A549 (cell line): ENCODE measurements at regions not wholly inside any gene's neighbourhood (a gene's known extent, or its start where the extent isn't known, plus 50 kb on each side); places are given as distances from the start of the nearest gene placed in this dataset.
A peak's percentile ranks its signal among the peaks of the same experiment; 100 is the strongest.

Experiments
- ATAC-seq, 2 experiments: fragments of 200-7000 bp in 1 of 2; fragments of >200 bp in 1 of 2; cut with Nextera tagmentation in 1 of 2; cut with Tn5 transposase in 1 of 2; 3 replicates each; pipeline versions ENCODE4 v1.8.0 to v1.9.1; 2018 to 2020; ENCODE audit warnings: mild to moderate bottlenecking in 1 of 2, moderate library complexity in 1 of 2
- CTCF ChIA-PET: fragments of 300-600 bp; sonication (Branson Sonifier 250); formaldehyde crosslinking; extraction: SDS; loops from one replicate; lab custom pipeline; 2021; ENCODE audit warnings: antibody characterized with exemption, inconsistent platforms; lab: Yijun Ruan, JAX
- POLR2A ChIA-PET: fragments of 350-600 bp; formaldehyde crosslinking; extraction: SDS; loops from one replicate; lab custom pipeline; 2021; ENCODE audit warnings: antibody characterized with exemption, inconsistent platforms; lab: Yijun Ruan, JAX
- DNase-seq, 2 experiments: peaks; one replicate each; pipeline versions ENCODE4 v3.0.0 to v3.0.0-alpha.2; 2011 to 2016; ENCODE audit warnings: low read depth in 1 of 2, low spot score in 1 of 2
- FAIRE-seq: peaks from 2 replicates; lab custom pipeline; 2011; peaks lifted over from hg19 to GRCh38; lab: Jason Lieb, UNC
- H3K27ac ChIP-seq, 2 experiments: fragments of >200 bp; sonication (Bioruptor Twin); formaldehyde crosslinking; 3 replicates each; pipeline ENCODE4 v1.5.1; 2016 to 2017
- H3K4me1 ChIP-seq: fragments of >200 bp; sonication (Bioruptor Twin); formaldehyde crosslinking; 3 replicates; pipeline ENCODE4 v1.6.1; 2016
- H3K4me2 ChIP-seq: fragments of >200 bp; sonication (Bioruptor Twin); formaldehyde crosslinking; 3 replicates; pipeline ENCODE4 v1.6.1; 2016
- H3K4me3 ChIP-seq: fragments of >200 bp; sonication (Bioruptor Twin); formaldehyde crosslinking; 3 replicates; pipeline ENCODE4 v1.5.1; 2016
- H3K9me3 ChIP-seq: fragments of >200 bp; sonication (Bioruptor Twin); formaldehyde crosslinking; 3 replicates; pipeline ENCODE4 v1.6.1; 2016
- CBX2 ChIP-seq: fragments of 200-600 bp; sonication (generic); IDR thresholded peaks from 2 replicates; pipeline ENCODE4 v1.6.1; 2016; ENCODE audit warnings: low read depth, mild to moderate bottlenecking, borderline replicate concordance
- CHD4 ChIP-seq: fragments of 200-600 bp; sonication (generic); IDR thresholded peaks from 2 replicates; pipeline ENCODE4 v1.6.1; 2016; ENCODE audit warnings: antibody characterized with exemption, mild to moderate bottlenecking, borderline replicate concordance
- EHF ChIP-seq: fragments of 250-450 bp; sonication (Bioruptor Pico); IDR thresholded peaks from 2 replicates; pipeline ENCODE4 v1.5.0; 2020; ENCODE audit warnings: mild to moderate bottlenecking
- EP300 ChIP-seq, 2 experiments: fragments of >200 bp; sonication (Bioruptor Twin); formaldehyde crosslinking; IDR thresholded peaks; 2 replicates in 1 of 2; 3 replicates in 1 of 2; pipeline ENCODE4 v1.6.1; 2016 to 2017
- ESRRA ChIP-seq: fragments of 150-350 bp; IDR thresholded peaks from 2 replicates; pipeline ENCODE4 v1.6.1; 2014; ENCODE audit warnings: mild to moderate bottlenecking, low read length, borderline replicate concordance
- GATA3 ChIP-seq: IDR thresholded peaks from 2 replicates; pipeline ENCODE4 v1.6.1; 2012; ENCODE audit warnings: borderline replicate concordance
- HDAC2 ChIP-seq: fragments of 200-600 bp; sonication (generic); IDR thresholded peaks from 2 replicates; pipeline ENCODE4 v1.6.1; 2016
- HOXA7 ChIP-seq: fragments of 250-450 bp; sonication (Bioruptor Pico); IDR thresholded peaks from 2 replicates; pipeline ENCODE4 v1.5.0; 2020; ENCODE audit warnings: mild to moderate bottlenecking, moderate library complexity
- HOXB13 ChIP-seq: fragments of 250-450 bp; sonication (Bioruptor Pico); IDR thresholded peaks from 2 replicates; pipeline ENCODE4 v1.5.0; 2020; ENCODE audit warnings: low read depth, mild to moderate bottlenecking, moderate library complexity
- JUNB ChIP-seq: fragments of >200 bp; sonication (Bioruptor Twin); formaldehyde crosslinking; IDR thresholded peaks from 2 replicates; pipeline ENCODE4 v1.6.1; 2016
- KDM1A ChIP-seq: fragments of 200-600 bp; sonication (generic); IDR thresholded peaks from 2 replicates; pipeline ENCODE4 v1.6.1; 2016; ENCODE audit warnings: low read depth, mild to moderate bottlenecking
- MAFK ChIP-seq: fragments of 450-650 bp; IDR thresholded peaks from 2 replicates; pipeline ENCODE4 v1.6.1; 2014; ENCODE audit not compliant: partially characterized antibody
- NFE2L2 ChIP-seq: fragments of 150-350 bp; conservative IDR thresholded peaks from 2 replicates; pipeline ENCODE4 v1.6.1; 2014; ENCODE audit warnings: low read length
- NR3C1 ChIP-seq: fragments of >200 bp; sonication (Bioruptor Twin); formaldehyde crosslinking; IDR thresholded peaks from 3 replicates; pipeline ENCODE4 v1.6.1; 2017
- POLR2A ChIP-seq: IDR thresholded peaks from 2 replicates; pipeline ENCODE4 v1.6.1; 2012; ENCODE audit warnings: mild to moderate bottlenecking, low read length
- RAD21 ChIP-seq, 2 experiments: fragments of >200 bp in 1 of 2; sonication (Bioruptor Twin) in 1 of 2; formaldehyde crosslinking in 1 of 2; IDR thresholded peaks in 1 of 2; conservative IDR thresholded peaks in 1 of 2; 2 replicates in 1 of 2; 3 replicates in 1 of 2; pipeline ENCODE4 v1.6.1; 2012 to 2018; ENCODE audit warnings: inconsistent platforms in 1 of 2
- RNF2 ChIP-seq: fragments of 200-600 bp; sonication (generic); IDR thresholded peaks from 2 replicates; pipeline ENCODE4 v1.6.1; 2016; ENCODE audit warnings: low read depth, mild to moderate bottlenecking, antibody characterized with exemption, moderate library complexity, borderline replicate concordance
- SREBF2 ChIP-seq: fragments of 450-650 bp; IDR thresholded peaks from 2 replicates; pipeline ENCODE4 v1.6.1; 2014; ENCODE audit warnings: mild to moderate bottlenecking, moderate library complexity
- WGBS: methylation state at CpG from one replicate; pipeline ENCODE4 v1.1.6; 2017; ENCODE audit errors: missing lambda C conversion rate; 5-methylcytosine and 5-hydroxymethylcytosine counted together
- TF ChIP-seq, protein P1 (sequence below): fragments of >200 bp; sonication (Bioruptor Twin); formaldehyde crosslinking; IDR thresholded peaks from 2 replicates; pipeline ENCODE4 v1.6.1; 2016
- TF ChIP-seq, protein P2 (sequence below): fragments of 250-450 bp; sonication (Bioruptor Pico); IDR thresholded peaks from 2 replicates; pipeline ENCODE4 v1.5.0; 2021; ENCODE audit warnings: mild to moderate bottlenecking, moderate library complexity, borderline replicate concordance
- TF ChIP-seq, protein P3 (sequence below): fragments of 200-600 bp; sonication (generic); IDR thresholded peaks from 2 replicates; pipeline ENCODE4 v1.6.1; 2016; ENCODE audit warnings: antibody characterized with exemption, mild to moderate bottlenecking, moderate library complexity

DNA sequence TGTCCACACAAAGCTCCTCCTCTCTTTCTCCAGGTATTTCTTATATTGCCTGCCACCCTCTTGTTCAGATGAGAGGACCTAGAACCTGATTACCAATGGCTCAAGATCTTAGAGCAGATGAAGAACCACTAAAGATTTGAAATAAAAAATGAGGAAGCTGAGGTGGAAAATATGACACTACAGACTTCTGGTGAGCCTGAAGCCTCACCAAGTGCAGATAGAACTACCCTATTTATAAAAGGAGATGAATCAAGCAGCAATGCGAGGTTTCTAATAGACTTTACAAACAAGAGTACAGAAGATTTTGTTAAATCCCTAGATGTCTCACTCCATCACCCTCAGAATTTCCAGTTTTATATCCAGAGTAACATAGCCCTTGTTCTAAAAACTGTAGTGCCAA is 345.8 kb downstream of the TBC1D4 start:
- POLR2A ChIA-PET, result no interaction called here
- TF ChIP-seq SREBF2, result no peak
- TF ChIP-seq HOXA7 (CRISPR knock-in tag), result no peak
- TF ChIP-seq HOXB13 (CRISPR knock-in tag), result no peak
- TF ChIP-seq ESRRA, result no peak
- no peak for TF ChIP-seq NR3C1
- no peak for TF ChIP-seq CHD4
- peaks cover 23% of the 10 kb centered on the region for H3K9me3 ChIP-seq
- 38% methylated on average over 1 of the region's 1 CpG for WGBS
- peak overlapping the region; percentile 47 to 73 for H3K27ac ChIP-seq
- ATAC-seq (no peak), FAIRE-seq (no peak), DNase-seq (no peak)
- no peaks in the 10 kb centered on the region for H3K4me1 ChIP-seq
- CTCF ChIA-PET, result no interaction called here
- H3K4me2 ChIP-seq, result no peak overlapping the region
- no peak overlapping the region for H3K4me3 ChIP-seq

DNA sequence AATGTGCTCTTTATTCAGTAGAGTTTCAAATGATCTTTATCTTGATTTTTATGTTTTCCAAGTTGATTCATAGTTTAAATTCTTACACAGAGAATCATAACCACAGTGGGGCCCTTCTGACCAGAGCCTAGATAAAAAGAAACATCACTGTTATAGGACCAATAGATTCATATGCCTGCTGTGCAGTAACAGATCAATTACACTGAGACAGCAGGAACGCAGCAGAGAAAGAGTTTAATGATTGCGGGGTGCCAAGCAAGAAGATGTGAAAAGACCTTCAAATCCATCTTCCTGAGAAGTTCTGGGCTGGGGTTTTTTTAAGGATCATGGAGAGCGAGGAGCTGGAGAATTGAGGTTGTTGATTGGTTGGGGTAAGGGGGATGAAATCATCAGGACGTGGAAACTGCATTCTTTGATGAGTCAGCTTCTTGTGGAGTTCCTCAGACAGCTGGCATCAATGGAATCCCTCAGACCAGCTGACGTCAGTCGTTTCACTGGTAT is 346.6 kb downstream of the TBC1D4 start:
- FAIRE-seq, result no peak
- Histone ChIP-seq H3K9me3 (peaks cover 23% of the 10 kb centered on the region), H3K4me3 (no peak overlapping the region), H3K27ac (peak overlapping the region; percentile 30 to 48; a peak in 3 of 6 replicates)
- 41% methylated on average over 6 of the region's 6 CpGs for WGBS
- peak; percentile 34; the same call in 1 of the 2 replicates for TF ChIP-seq JUNB
- TF ChIP-seq CBX2, result no peak
- no peak for TF ChIP-seq RAD21 (conservative IDR thresholded peaks at IDR 0.05 in 1 of 2, IDR thresholded peaks at IDR 0.05 in 1 of 2)
- TF ChIP-seq EP300 (IDR thresholded peaks at IDR 0.05), result peak in 1 of 2 experiments; percentile 46; a peak in 2 of 5 replicates
- TF ChIP-seq EHF (CRISPR knock-in tag), result no peak
- no peak for TF ChIP-seq HDAC2
- TF ChIP-seq GATA3, result 0 out of 2 replicates have a peak, but pooled peaks have one; percentile 28
- TF ChIP-seq HOXA7 (CRISPR knock-in tag), result no peak
- no peak for TF ChIP-seq NFE2L2
- TF ChIP-seq MAFK, result peak; percentile 90
- TF ChIP-seq, all 56 proteins: peak for 4
- Histone ChIP-seq H3K4me1 (no peaks in the 10 kb centered on the region), H3K4me2 (no peak overlapping the region)
- ChIA-PET CTCF (no interaction called here), POLR2A (no interaction called here)
- ATAC-seq (peak; percentile 64 to 67; a peak in 5 of 6 replicates), DNase-seq (peak in 1 of 2 experiments; percentile 64)

DNA sequence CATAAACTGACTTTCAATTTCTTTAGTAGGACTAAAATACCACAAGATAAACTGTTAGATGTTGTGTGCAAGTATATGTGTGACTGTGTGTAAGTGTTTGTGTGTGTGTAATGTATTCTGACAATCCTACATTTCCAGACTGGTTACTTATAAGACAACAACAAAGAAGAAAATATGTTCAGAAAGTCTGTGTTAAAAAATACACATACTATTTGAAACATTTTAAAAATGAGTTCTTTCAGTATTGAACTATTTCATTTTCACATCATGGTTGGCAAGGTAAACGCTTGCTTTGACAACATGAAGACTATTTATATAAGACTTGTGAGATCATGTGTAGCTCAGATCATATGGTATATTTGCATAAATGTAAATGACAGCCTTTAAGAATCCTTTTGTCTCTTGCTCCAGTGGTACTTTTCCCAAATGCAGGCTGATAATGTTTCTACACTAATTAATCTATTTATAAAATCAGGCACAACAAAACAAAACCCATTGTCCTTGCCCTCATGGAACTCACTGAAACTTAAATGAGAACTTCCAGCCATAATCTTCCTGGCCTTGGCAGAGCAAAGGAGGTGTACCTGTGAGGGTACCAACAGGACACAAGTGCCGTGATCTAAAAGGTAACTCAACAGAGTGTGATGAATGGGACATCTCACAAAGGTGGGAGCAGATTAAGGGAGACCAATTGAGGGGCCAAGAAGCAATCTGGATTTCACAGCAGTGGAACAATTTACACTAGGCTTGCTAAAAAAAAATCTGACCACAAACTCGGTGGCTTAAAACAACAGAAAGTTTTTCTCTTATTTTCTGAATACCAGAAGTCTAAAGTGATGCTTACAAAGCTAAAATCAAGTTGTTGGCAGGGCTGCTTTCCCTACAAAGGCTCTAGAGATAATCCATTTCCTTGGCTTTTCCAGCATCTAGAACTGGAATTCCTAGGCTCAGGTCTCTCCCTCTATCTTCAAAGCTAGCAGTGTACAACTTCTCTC is 349.0 kb downstream of the TBC1D4 start:
- POLR2A ChIA-PET, result no interaction called here
- FAIRE-seq (no peak), DNase-seq (no peak)

More for the DNA sequence above, 349.0 kb downstream of the TBC1D4 start:
- WGBS, result 19% methylated on average over 3 of the region's 3 CpGs
- TF ChIP-seq POLR2A (no peak), RNF2 (no peak), KDM1A (no peak), MAFK (no peak)
- TF ChIP-seq, protein P1, sequence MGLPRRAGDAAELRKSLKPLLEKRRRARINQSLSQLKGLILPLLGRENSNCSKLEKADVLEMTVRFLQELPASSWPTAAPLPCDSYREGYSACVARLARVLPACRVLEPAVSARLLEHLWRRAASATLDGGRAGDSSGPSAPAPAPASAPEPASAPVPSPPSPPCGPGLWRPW, result no peak
- TF ChIP-seq, protein P2, sequence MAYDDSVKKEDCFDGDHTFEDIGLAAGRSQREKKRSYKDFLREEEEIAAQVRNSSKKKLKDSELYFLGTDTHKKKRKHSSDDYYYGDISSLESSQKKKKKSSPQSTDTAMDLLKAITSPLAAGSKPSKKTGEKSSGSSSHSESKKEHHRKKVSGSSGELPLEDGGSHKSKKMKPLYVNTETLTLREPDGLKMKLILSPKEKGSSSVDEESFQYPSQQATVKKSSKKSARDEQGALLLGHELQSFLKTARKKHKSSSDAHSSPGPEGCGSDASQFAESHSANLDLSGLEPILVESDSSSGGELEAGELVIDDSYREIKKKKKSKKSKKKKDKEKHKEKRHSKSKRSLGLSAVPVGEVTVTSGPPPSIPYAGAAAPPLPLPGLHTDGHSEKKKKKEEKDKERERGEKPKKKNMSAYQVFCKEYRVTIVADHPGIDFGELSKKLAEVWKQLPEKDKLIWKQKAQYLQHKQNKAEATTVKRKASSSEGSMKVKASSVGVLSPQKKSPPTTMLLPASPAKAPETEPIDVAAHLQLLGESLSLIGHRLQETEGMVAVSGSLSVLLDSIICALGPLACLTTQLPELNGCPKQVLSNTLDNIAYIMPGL, result no peak
- TF ChIP-seq, protein P3, sequence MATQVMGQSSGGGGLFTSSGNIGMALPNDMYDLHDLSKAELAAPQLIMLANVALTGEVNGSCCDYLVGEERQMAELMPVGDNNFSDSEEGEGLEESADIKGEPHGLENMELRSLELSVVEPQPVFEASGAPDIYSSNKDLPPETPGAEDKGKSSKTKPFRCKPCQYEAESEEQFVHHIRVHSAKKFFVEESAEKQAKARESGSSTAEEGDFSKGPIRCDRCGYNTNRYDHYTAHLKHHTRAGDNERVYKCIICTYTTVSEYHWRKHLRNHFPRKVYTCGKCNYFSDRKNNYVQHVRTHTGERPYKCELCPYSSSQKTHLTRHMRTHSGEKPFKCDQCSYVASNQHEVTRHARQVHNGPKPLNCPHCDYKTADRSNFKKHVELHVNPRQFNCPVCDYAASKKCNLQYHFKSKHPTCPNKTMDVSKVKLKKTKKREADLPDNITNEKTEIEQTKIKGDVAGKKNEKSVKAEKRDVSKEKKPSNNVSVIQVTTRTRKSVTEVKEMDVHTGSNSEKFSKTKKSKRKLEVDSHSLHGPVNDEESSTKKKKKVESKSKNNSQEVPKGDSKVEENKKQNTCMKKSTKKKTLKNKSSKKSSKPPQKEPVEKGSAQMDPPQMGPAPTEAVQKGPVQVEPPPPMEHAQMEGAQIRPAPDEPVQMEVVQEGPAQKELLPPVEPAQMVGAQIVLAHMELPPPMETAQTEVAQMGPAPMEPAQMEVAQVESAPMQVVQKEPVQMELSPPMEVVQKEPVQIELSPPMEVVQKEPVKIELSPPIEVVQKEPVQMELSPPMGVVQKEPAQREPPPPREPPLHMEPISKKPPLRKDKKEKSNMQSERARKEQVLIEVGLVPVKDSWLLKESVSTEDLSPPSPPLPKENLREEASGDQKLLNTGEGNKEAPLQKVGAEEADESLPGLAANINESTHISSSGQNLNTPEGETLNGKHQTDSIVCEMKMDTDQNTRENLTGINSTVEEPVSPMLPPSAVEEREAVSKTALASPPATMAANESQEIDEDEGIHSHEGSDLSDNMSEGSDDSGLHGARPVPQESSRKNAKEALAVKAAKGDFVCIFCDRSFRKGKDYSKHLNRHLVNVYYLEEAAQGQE, result no peak
- Histone ChIP-seq H3K4me1 (no peaks in the 10 kb centered on the region), H3K27ac (peak overlapping the region in 1 of 2 experiments; percentile 56; a peak in 1 of 6 replicates), H3K4me3 (no peak overlapping the region), H3K4me2 (no peak overlapping the region), H3K9me3 (peaks cover 9% of the 10 kb centered on the region)
- CTCF ChIA-PET, result no interaction called here
- no peak for ATAC-seq
